WTC11 (cell line): ENCODE measurements at regions not wholly inside any gene's neighbourhood (a gene's known extent, or its start where the extent isn't known, plus 50 kb on each side); places are given as distances from the start of the nearest gene placed in this dataset.

Experiments
- ATAC-seq: fragments of 200-7000 bp; cut with Tn5 transposase; 2 replicates; pipeline ENCODE4 v1.10.0; 2021; ENCODE audit warnings: mild to moderate bottlenecking, moderate library complexity
- CTCF ChIA-PET: fragments of 300-600 bp; sonication (Branson Sonifier 250); formaldehyde crosslinking; loops from one replicate; lab custom pipeline; 2021; ENCODE audit warnings: antibody characterized with exemption; lab: Charles Lee
- POLR2A ChIA-PET: fragments of 350-600 bp; sonication (Branson Sonifier 250); formaldehyde crosslinking; loops from one replicate; lab custom pipeline; 2021; ENCODE audit warnings: antibody characterized with exemption; lab: Charles Lee
- DNase-seq: peaks from one replicate; pipeline ENCODE4 v3.0.0; 2021; ENCODE audit warnings: low spot score
- H3K27ac Mint-ChIP-seq: 2 replicates; pipeline ENCODE4 v1.8.0; 2021; ENCODE audit warnings: mixed read lengths
- H3K27me3 Mint-ChIP-seq: 2 replicates; pipeline ENCODE4 v1.8.0; 2021; ENCODE audit warnings: low read depth, mild to moderate bottlenecking, moderate library complexity, mixed read lengths
- H3K36me3 Mint-ChIP-seq: 2 replicates; pipeline ENCODE4 v1.8.0; 2021; ENCODE audit warnings: mixed read lengths
- H3K4me1 Mint-ChIP-seq: 2 replicates; pipeline ENCODE4 v1.8.0; 2022; ENCODE audit warnings: mixed read lengths
- H3K4me3 Mint-ChIP-seq: 2 replicates; pipeline ENCODE4 v1.8.0; 2021; ENCODE audit warnings: mild to moderate bottlenecking, moderate library complexity, mixed read lengths
- H3K9me3 Mint-ChIP-seq: 2 replicates; pipeline ENCODE4 v1.8.0; 2021; ENCODE audit warnings: mixed read lengths
- ATF3 ChIP-seq: sonication (generic); formaldehyde crosslinking; conservative IDR thresholded peaks from 2 replicates; pipeline ENCODE4 v1.8.1; 2022; ENCODE audit warnings: mild to moderate bottlenecking, missing genetic modification reagents
- ATF6 ChIP-seq: sonication (generic); formaldehyde crosslinking; IDR thresholded peaks from 2 replicates; pipeline ENCODE4 v1.8.1; 2023; ENCODE audit warnings: mild to moderate bottlenecking, missing genetic modification reagents
- CBFB ChIP-seq: sonication (generic); formaldehyde crosslinking; IDR thresholded peaks from 2 replicates; pipeline ENCODE4 v1.8.1; 2022; ENCODE audit warnings: mild to moderate bottlenecking, low read depth, missing genetic modification reagents
- CTCF ChIP-seq: fragments of 200-600 bp; IDR thresholded peaks from 2 replicates; pipeline ENCODE4 v1.8.0; 2022; ENCODE audit warnings: antibody characterized with exemption
- GRHL2 ChIP-seq: fragments of 250-450 bp; sonication (Bioruptor Pico); IDR thresholded peaks from 2 replicates; pipeline ENCODE4 v1.8.0; 2022; ENCODE audit warnings: mild to moderate bottlenecking, moderate library complexity; ENCODE audit not compliant: insufficient replicate concordance, severe bottlenecking
- HMGA2 ChIP-seq: fragments of 250-450 bp; sonication (Bioruptor Pico); IDR thresholded peaks from 2 replicates; pipeline ENCODE4 v1.4.0; 2021; ENCODE audit warnings: mild to moderate bottlenecking, moderate library complexity
- NFATC4 ChIP-seq: fragments of 250-450 bp; sonication (Bioruptor Pico); IDR thresholded peaks from 2 replicates; pipeline ENCODE4 v1.9.0; 2021; ENCODE audit warnings: mild to moderate bottlenecking
- NR2C2 ChIP-seq: sonication (generic); formaldehyde crosslinking; IDR thresholded peaks from 2 replicates; pipeline ENCODE4 v1.8.0; 2022; ENCODE audit warnings: mild to moderate bottlenecking, missing genetic modification reagents
- PRDM15 ChIP-seq: sonication (generic); formaldehyde crosslinking; IDR thresholded peaks from 2 replicates; pipeline ENCODE4 v1.8.0; 2022; ENCODE audit warnings: missing genetic modification reagents
- RELA ChIP-seq: sonication (generic); formaldehyde crosslinking; IDR thresholded peaks from 2 replicates; pipeline ENCODE4 v1.8.1; 2022; ENCODE audit warnings: missing genetic modification reagents, mild to moderate bottlenecking, borderline replicate concordance
- SOX15 ChIP-seq: fragments of 250-450 bp; sonication (Bioruptor Pico); IDR thresholded peaks from 2 replicates; pipeline ENCODE4 v1.9.0; 2021; ENCODE audit warnings: mild to moderate bottlenecking
- SP1 ChIP-seq: sonication (generic); formaldehyde crosslinking; conservative IDR thresholded peaks from 2 replicates; pipeline ENCODE4 v1.8.1; 2022; ENCODE audit warnings: missing genetic modification reagents
- USF1 ChIP-seq: sonication (generic); formaldehyde crosslinking; IDR thresholded peaks from 2 replicates; pipeline ENCODE4 v1.8.0; 2022; ENCODE audit warnings: mild to moderate bottlenecking, missing genetic modification reagents
- USF2 ChIP-seq: sonication (generic); formaldehyde crosslinking; IDR thresholded peaks from 2 replicates; pipeline ENCODE4 v1.8.1; 2023; ENCODE audit warnings: mild to moderate bottlenecking, missing genetic modification reagents, moderate library complexity
- ZBTB43 ChIP-seq: sonication (generic); formaldehyde crosslinking; IDR thresholded peaks from 2 replicates; pipeline ENCODE4 v1.8.1; 2023; ENCODE audit warnings: mild to moderate bottlenecking, missing genetic modification reagents
- ZNF138 ChIP-seq: sonication (generic); formaldehyde crosslinking; conservative IDR thresholded peaks from 2 replicates; pipeline ENCODE4 v1.8.1; 2022; ENCODE audit warnings: mild to moderate bottlenecking, moderate library complexity, missing genetic modification reagents
- ZNF396 ChIP-seq: fragments of 250-450 bp; sonication (Bioruptor Pico); IDR thresholded peaks from 2 replicates; pipeline ENCODE4 v1.8.0; 2021; ENCODE audit warnings: mild to moderate bottlenecking, moderate library complexity, borderline replicate concordance

GRCh38 chr6:47153404-47153755 is 111.2 kb upstream of the ADGRF1 start (continued):
- TF ChIP-seq ATF3 (CRISPR knock-in tag): no peak
- TF ChIP-seq RELA (CRISPR knock-in tag): no peak
- TF ChIP-seq NFATC4 (CRISPR knock-in tag): no peak
- TF ChIP-seq USF2 (CRISPR knock-in tag): no peak

GRCh38 chr6:47152666-47153403 is 110.7 kb upstream of the ADGRF1 start:
- no peaks in the 10 kb centered on the region; the same call in 1 of the 2 replicates for H3K27me3 Mint-ChIP-seq
- no peak overlapping the region for H3K27ac Mint-ChIP-seq
- POLR2A ChIA-PET: no interaction called here
- H3K4me1 Mint-ChIP-seq: peaks cover 15% of the 10 kb centered on the region
- no peak for TF ChIP-seq ATF6
- TF ChIP-seq HMGA2: no peak
- CTCF ChIA-PET: no interaction called here
- H3K36me3 Mint-ChIP-seq: no peaks in the 10 kb centered on the region
- DNase-seq (no peak), ATAC-seq (peak; percentile 44)
- H3K9me3 Mint-ChIP-seq: 0 out of 2 replicates have a peak, but pooled peaks cover 3% of the 10 kb centered on the region
- H3K4me3 Mint-ChIP-seq: no peak overlapping the region

GRCh38 chr6:47151232-47151898 is 109.2 kb upstream of the ADGRF1 start:
- H3K27me3 Mint-ChIP-seq: no peaks in the 10 kb centered on the region; the same call in 1 of the 2 replicates
- H3K36me3 Mint-ChIP-seq: no peaks in the 10 kb centered on the region
- no peak overlapping the region for H3K4me3 Mint-ChIP-seq
- ChIA-PET CTCF (no interaction called here), POLR2A (no interaction called here)
- 0 out of 2 replicates have a peak overlapping the region, but pooled peaks have one; percentile 57 for H3K27ac Mint-ChIP-seq
- peaks cover 28% of the 10 kb centered on the region for H3K4me1 Mint-ChIP-seq
- ATAC-seq (no peak), DNase-seq (no peak)
- H3K9me3 Mint-ChIP-seq: 0 out of 2 replicates have a peak, but pooled peaks cover 3% of the 10 kb centered on the region
- TF ChIP-seq ZNF396 (CRISPR knock-in tag) (no peak), SOX15 (CRISPR knock-in tag) (no peak), CTCF (no peak), USF1 (CRISPR knock-in tag) (no peak), SP1 (CRISPR knock-in tag) (no peak)

- Mint-ChIP-seq H3K27me3 (no peaks in the 10 kb centered on the region), H3K27ac (no peak overlapping the region), H3K4me1 (peaks cover 46% of the 10 kb centered on the region), H3K36me3 (no peaks in the 10 kb centered on the region), H3K9me3 (0 out of 2 replicates have a peak, but pooled peaks cover 3% of the 10 kb centered on the region)
- ChIA-PET CTCF (no interaction called here), POLR2A (no interaction called here)
- DNase-seq: no peak
- TF ChIP-seq ZBTB43 (CRISPR knock-in tag) (no peak), CBFB (CRISPR knock-in tag) (no peak), HMGA2 (no peak), PRDM15 (CRISPR knock-in tag) (no peak), NR2C2 (no peak), ZNF138 (CRISPR knock-in tag) (no peak), USF1 (CRISPR knock-in tag) (no peak), GRHL2 (CRISPR knock-in tag) (no peak)
- TF ChIP-seq, all 79 proteins: peak for 0
- no peak overlapping the region for H3K4me3 Mint-ChIP-seq
- ATAC-seq: no peak
Measured at GRCh38 chr6:47149554-47149953, 107.4 kb upstream of the ADGRF1 start.
